ENCODE measurements at regions not wholly inside any gene's neighbourhood (a gene's known extent, or its start where the extent isn't known, plus 50 kb on each side); places are given as distances from the start of the nearest gene placed in this dataset.

GRCh38 chr21:20313013-20313412 lies 685.2 kb upstream of the NCAM2 start:
- Histone ChIP-seq H3K27me3 (ENCODE audit: control insufficient read depth in 3 of 3, insufficient read depth in 3 of 3, low read length in 2 of 3) (no peaks in the 10 kb centered on the region), H3K4me3 (no peak overlapping the region), H3K9ac (ENCODE audit: insufficient read depth in 1 of 2, low read length in 2 of 2) (no peak overlapping the region), H3K9me3 (ENCODE audit: control insufficient read depth in 4 of 4, insufficient read depth in 3 of 4, low read length in 3 of 4) (no peaks in the 10 kb centered on the region), H3K4me1 (ENCODE audit: control insufficient read depth in 5 of 5, insufficient read depth in 5 of 5, low read length in 5 of 5) (no peaks in the 10 kb centered on the region), H3K27ac (ENCODE audit: low read depth in 1 of 2, low read length in 1 of 2) (no peak overlapping the region), H3K36me3 (ENCODE audit: control insufficient read depth in 4 of 4, insufficient read depth in 4 of 4, low read length in 4 of 4) (no peaks in the 10 kb centered on the region)
- ATAC-seq (ENCODE audit: insufficient read depth, low FRiP score) (no peak), DNase-seq (peak in 1 of 3 donors; percentile 10)
- no peak for TF ChIP-seq CTCF (IDR thresholded peaks at IDR 0.05; ENCODE audit: control extremely low read depth, extremely low read depth)
- WGBS, 2 donors = 82 to 84% methylated on average over 3 of the region's 3 CpGs

GRCh38 chr21:20315042-20315441 lies 683.2 kb upstream of the NCAM2 start:
- ATAC-seq (ENCODE audit: insufficient read depth, low FRiP score) = no peak
- Histone ChIP-seq H3K27me3 (ENCODE audit: control insufficient read depth in 3 of 3, insufficient read depth in 3 of 3, low read length in 2 of 3) (no peaks in the 10 kb centered on the region), H3K9ac (ENCODE audit: insufficient read depth in 1 of 2, low read length in 2 of 2) (no peak overlapping the region), H3K4me3 (no peak overlapping the region), H3K36me3 (ENCODE audit: control insufficient read depth in 4 of 4, insufficient read depth in 4 of 4, low read length in 4 of 4) (no peaks in the 10 kb centered on the region), H3K4me1 (ENCODE audit: control insufficient read depth in 5 of 5, insufficient read depth in 5 of 5, low read length in 5 of 5) (no peaks in the 10 kb centered on the region), H3K9me3 (ENCODE audit: control insufficient read depth in 4 of 4, insufficient read depth in 3 of 4, low read length in 3 of 4) (no peaks in the 10 kb centered on the region), H3K27ac (ENCODE audit: low read depth in 1 of 2, low read length in 1 of 2) (no peak overlapping the region)
- no peak for DNase-seq
- no peak for TF ChIP-seq CTCF (IDR thresholded peaks at IDR 0.05; ENCODE audit: control extremely low read depth, extremely low read depth)
- 92 to 100% methylated on average over 1 of the region's 1 CpG for WGBS, 2 donors

- H3K9ac ChIP-seq (ENCODE audit: insufficient read depth in 1 of 2, low read length in 2 of 2) = no peak overlapping the region
- DNase-seq (no peak), ATAC-seq (ENCODE audit: insufficient read depth, low FRiP score) (no peak)
- H3K27me3 ChIP-seq (ENCODE audit: control insufficient read depth in 3 of 3, insufficient read depth in 3 of 3, low read length in 2 of 3) = no peaks in the 10 kb centered on the region
- H3K27ac ChIP-seq (ENCODE audit: low read depth in 1 of 2, low read length in 1 of 2) = no peak overlapping the region
- H3K9me3 ChIP-seq (ENCODE audit: control insufficient read depth in 4 of 4, insufficient read depth in 3 of 4, low read length in 3 of 4) = no peaks in the 10 kb centered on the region
- H3K4me1 ChIP-seq (ENCODE audit: control insufficient read depth in 5 of 5, insufficient read depth in 5 of 5, low read length in 5 of 5) = no peaks in the 10 kb centered on the region
- no peak overlapping the region for H3K4me3 ChIP-seq
- TF ChIP-seq CTCF (IDR thresholded peaks at IDR 0.05; ENCODE audit: control extremely low read depth, extremely low read depth) = no peak
- 94 to 97% methylated on average over 6 of the region's 6 CpGs for whole genome bisulfite sequencing, 2 donors
- no peaks in the 10 kb centered on the region for H3K36me3 ChIP-seq (ENCODE audit: control insufficient read depth in 4 of 4, insufficient read depth in 4 of 4, low read length in 4 of 4)
Observed at GRCh38 chr21:20329636-20330035, 668.6 kb upstream of the NCAM2 start.

- ATAC-seq (ENCODE audit: insufficient read depth, low FRiP score) (no peak), DNase-seq (no peak)
- Histone ChIP-seq H3K27me3 (ENCODE audit: control insufficient read depth in 3 of 3, insufficient read depth in 3 of 3, low read length in 2 of 3) (no peaks in the 10 kb centered on the region), H3K27ac (ENCODE audit: low read depth in 1 of 2, low read length in 1 of 2) (no peak overlapping the region), H3K4me1 (ENCODE audit: control insufficient read depth in 5 of 5, insufficient read depth in 5 of 5, low read length in 5 of 5) (no peaks in the 10 kb centered on the region), H3K4me3 (no peak overlapping the region), H3K9me3 (ENCODE audit: control insufficient read depth in 4 of 4, insufficient read depth in 3 of 4, low read length in 3 of 4) (no peaks in the 10 kb centered on the region), H3K9ac (ENCODE audit: insufficient read depth in 1 of 2, low read length in 2 of 2) (no peak overlapping the region), H3K36me3 (ENCODE audit: control insufficient read depth in 4 of 4, insufficient read depth in 4 of 4, low read length in 4 of 4) (no peaks in the 10 kb centered on the region)
- TF ChIP-seq CTCF (IDR thresholded peaks at IDR 0.05; ENCODE audit: control extremely low read depth, extremely low read depth) = no peak
- 94 to 97% methylated on average over 3 of the region's 3 CpGs for whole genome bisulfite sequencing, 2 donors
Observed at GRCh38 chr21:20330652-20331051, 667.6 kb upstream of the NCAM2 start.

Measured in lung (tissue), 11 donors.